Keratinocyte (primary cell): ENCODE measurements at regions not wholly inside any gene's neighbourhood (a gene's known extent, or its start where the extent isn't known, plus 50 kb on each side); places are given as distances from the start of the nearest gene placed in this dataset.

ENCODE experiments used
- DNase-seq: peaks from one replicate; pipeline ENCODE4 v3.0.0-alpha.2; 2011; ENCODE audit warnings: low read depth, missing footprints, low spot score
- FAIRE-seq: peaks from 2 replicates; lab custom pipeline; 2011; peaks lifted over from hg19 to GRCh38; lab: Jason Lieb, UNC
- H2AFZ ChIP-seq: 2 replicates; pipeline ENCODE4 v1.6.0; 2012; ENCODE audit warnings: low read length, control low read depth, inconsistent platforms; ENCODE audit not compliant: control insufficient read depth
- H3K27ac ChIP-seq: 2 replicates; pipeline ENCODE4 v1.5.1; 2011; ENCODE audit warnings: low read length; ENCODE audit not compliant: control insufficient read depth, insufficient read depth
- H3K27me3 ChIP-seq: 3 replicates; pipeline ENCODE4 v1.6.0; 2011; ENCODE audit warnings: low read length; ENCODE audit not compliant: control insufficient read depth, insufficient read depth; ENCODE audit errors: extremely low read depth
- H3K36me3 ChIP-seq, 2 experiments: 2 replicates in 1 of 2; 3 replicates in 1 of 2; pipeline ENCODE4 v1.5.1; 2011; ENCODE audit warnings: low read length in 2 of 2, mild to moderate bottlenecking in 1 of 2; ENCODE audit not compliant: control insufficient read depth in 2 of 2, insufficient read depth in 2 of 2; ENCODE audit errors: extremely low read depth in 1 of 2
- H3K4me1 ChIP-seq: 3 replicates; pipeline ENCODE4 v1.5.1; 2011; ENCODE audit warnings: low read length; ENCODE audit not compliant: control insufficient read depth, insufficient read depth; ENCODE audit errors: extremely low read depth
- H3K4me2 ChIP-seq: 3 replicates; pipeline ENCODE4 v1.6.0; 2011; ENCODE audit warnings: low read depth, low read length; ENCODE audit not compliant: control insufficient read depth, insufficient read depth; ENCODE audit errors: extremely low read depth
- H3K4me3 ChIP-seq, 3 experiments: fragments of 200-600 bp in 1 of 3; sonication (generic) in 1 of 3; 2 replicates in 2 of 3; 3 replicates in 1 of 3; pipeline ENCODE4 v1.5.1; 2011 to 2016; ENCODE audit warnings: low read length in 3 of 3, mild to moderate bottlenecking in 3 of 3, control low read depth in 2 of 3, inconsistent platforms in 1 of 3, low read depth in 1 of 3, mixed read lengths in 1 of 3, mixed run types in 1 of 3, moderate library complexity in 1 of 3; ENCODE audit not compliant: control insufficient read depth in 2 of 3, insufficient read depth in 2 of 3; ENCODE audit errors: extremely low read depth in 1 of 3
- H3K79me2 ChIP-seq: 2 replicates; pipeline ENCODE4 v1.6.0; 2012; ENCODE audit warnings: low read length; ENCODE audit not compliant: control insufficient read depth, insufficient read depth
- H3K9ac ChIP-seq: 3 replicates; pipeline ENCODE4 v1.6.0; 2011; ENCODE audit warnings: low read length; ENCODE audit not compliant: control insufficient read depth, insufficient read depth; ENCODE audit errors: extremely low read depth
- H3K9me1 ChIP-seq: 3 replicates; pipeline ENCODE4 v1.6.0; 2011; ENCODE audit warnings: low read length; ENCODE audit not compliant: control insufficient read depth, insufficient read depth; ENCODE audit errors: extremely low read depth
- H3K9me3 ChIP-seq: 2 replicates; pipeline ENCODE4 v1.5.1; 2012; ENCODE audit warnings: low read depth, low read length; ENCODE audit not compliant: control insufficient read depth
- H4K20me1 ChIP-seq: 3 replicates; pipeline ENCODE4 v1.6.0; 2011; ENCODE audit warnings: low read length; ENCODE audit not compliant: control insufficient read depth, insufficient read depth; ENCODE audit errors: extremely low read depth
- CTCF ChIP-seq, 3 experiments: IDR thresholded peaks in 1 of 3; conservative IDR thresholded peaks in 1 of 3; optimal IDR thresholded peaks in 1 of 3; 2 replicates in 2 of 3; 3 replicates in 1 of 3; pipeline versions ENCODE3 to v1.5.1; 2011; ENCODE audit warnings: low read length in 3 of 3, mild to moderate bottlenecking in 3 of 3, moderate library complexity in 2 of 3, control low read depth in 1 of 3, inconsistent platforms in 1 of 3; ENCODE audit not compliant: insufficient read depth in 2 of 3; ENCODE audit errors: extremely low read depth in 1 of 3
- EZH2 ChIP-seq: IDR thresholded peaks from one replicate; pipeline ENCODE4 v1.6.1; 2012; ENCODE audit warnings: inconsistent platforms, mild to moderate bottlenecking, low read length, moderate library complexity
- dilution Hi-C: fragments of 300-500 bp; cut with MboI; formaldehyde crosslinking; loops from one replicate; pipeline ENCODE4 v1.7.0; 2020; ENCODE audit warnings: low sequenced_read_pairs; ENCODE audit not compliant: extremely low pct_ligation_motif_present

- Histone ChIP-seq H2AFZ (no peak overlapping the region), H3K79me2 (no peaks in the 10 kb centered on the region), H3K36me3 (no peaks in the 10 kb centered on the region), H3K4me1 (no peaks in the 10 kb centered on the region), H3K9ac (no peak overlapping the region), H3K9me3 (no peaks in the 10 kb centered on the region), H3K27ac (no peak overlapping the region), H4K20me1 (no peaks in the 10 kb centered on the region), H3K9me1 (no peaks in the 10 kb centered on the region), H3K4me2 (no peak overlapping the region), H3K4me3 (no peak overlapping the region), H3K27me3 (no peaks in the 10 kb centered on the region)
- DNase-seq: no peak
- dilution Hi-C loops: loop anchor here (25.0 kb wide), 1 partner anchor 327 kb away; no protein-coding TSS in a partner anchor
- FAIRE-seq: no peak
- TF ChIP-seq CTCF (optimal IDR thresholded peaks at IDR 0.05 in 1 of 3, IDR thresholded peaks at IDR 0.05 in 1 of 3, conservative IDR thresholded peaks at IDR 0.05 in 1 of 3; ENCODE audit: extremely low read depth in 1 of 3, insufficient read depth in 2 of 3, low read length in 3 of 3): no peak
- no peak for TF ChIP-seq EZH2
Observed at GRCh38 chr11:128310005-128310404, 277.4 kb downstream of the ETS1 start.

GRCh38 chr11:128308794-128309193, 278.6 kb downstream of the ETS1 start:
- Histone ChIP-seq H3K36me3 (no peaks in the 10 kb centered on the region), H3K9ac (no peak overlapping the region), H3K27me3 (no peaks in the 10 kb centered on the region), H3K4me2 (no peak overlapping the region), H3K79me2 (no peaks in the 10 kb centered on the region), H3K9me3 (no peaks in the 10 kb centered on the region), H3K4me1 (no peaks in the 10 kb centered on the region), H2AFZ (no peak overlapping the region), H3K27ac (no peak overlapping the region), H3K4me3 (no peak overlapping the region), H4K20me1 (no peaks in the 10 kb centered on the region), H3K9me1 (no peaks in the 10 kb centered on the region)
- DNase-seq (no peak), FAIRE-seq (no peak)
- TF ChIP-seq CTCF (optimal IDR thresholded peaks at IDR 0.05 in 1 of 3, IDR thresholded peaks at IDR 0.05 in 1 of 3, conservative IDR thresholded peaks at IDR 0.05 in 1 of 3; ENCODE audit: extremely low read depth in 1 of 3, insufficient read depth in 2 of 3, low read length in 3 of 3): no peak
- no peak for TF ChIP-seq EZH2
- dilution Hi-C loops: loop anchor here (25.0 kb wide), 1 partner anchor 329 kb away; no protein-coding TSS in a partner anchor
